Osteoblast (primary cell): ENCODE measurements at regions not wholly inside any gene's neighbourhood (a gene's known extent, or its start where the extent isn't known, plus 50 kb on each side); places are given as distances from the start of the nearest gene placed in this dataset.

ENCODE experiments used
- DNase-seq: peaks from one replicate; pipeline ENCODE4 v3.0.0; 2011; ENCODE audit warnings: low spot score, mixed read lengths; ENCODE audit not compliant: insufficient read length; ENCODE audit errors: missing footprints
- H2AFZ ChIP-seq: 2 replicates; pipeline ENCODE4 v1.6.0; 2011; ENCODE audit warnings: mild to moderate bottlenecking, low read length
- H3K27ac ChIP-seq: 2 replicates; pipeline ENCODE4 v1.5.1; 2011; ENCODE audit warnings: mild to moderate bottlenecking, low read depth, low read length, moderate library complexity
- H3K27me3 ChIP-seq: 2 replicates; pipeline ENCODE4 v1.6.0; 2012; ENCODE audit warnings: mild to moderate bottlenecking, control low read depth, inconsistent platforms, low read length, moderate library complexity; ENCODE audit not compliant: insufficient read depth
- H3K36me3 ChIP-seq: 2 replicates; pipeline ENCODE4 v1.5.1; 2011; ENCODE audit warnings: mild to moderate bottlenecking, low read length, control low read depth, moderate library complexity; ENCODE audit not compliant: insufficient read depth
- H3K4me1 ChIP-seq: 2 replicates; pipeline ENCODE4 v1.5.1; 2011; ENCODE audit warnings: mild to moderate bottlenecking, low read length, control low read depth, moderate library complexity; ENCODE audit not compliant: insufficient read depth
- H3K4me2 ChIP-seq: 2 replicates; pipeline ENCODE4 v1.6.0; 2011; ENCODE audit warnings: mild to moderate bottlenecking, low read length; ENCODE audit not compliant: insufficient read depth
- H3K4me3 ChIP-seq: fragments of 200-600 bp; sonication (generic); 3 replicates; pipeline ENCODE4 v1.5.1; 2012; ENCODE audit warnings: mild to moderate bottlenecking, low read length, inconsistent platforms; ENCODE audit not compliant: insufficient read depth
- H3K79me2 ChIP-seq: 2 replicates; pipeline ENCODE4 v1.6.0; 2012; ENCODE audit warnings: mild to moderate bottlenecking, low read length, control low read depth, inconsistent platforms; ENCODE audit not compliant: insufficient read depth
- H3K9me3 ChIP-seq: 2 replicates; pipeline ENCODE4 v1.5.1; 2011; ENCODE audit warnings: low read depth, low read length, control low read depth
- H4K20me1 ChIP-seq: 2 replicates; pipeline ENCODE4 v1.6.0; 2012; ENCODE audit warnings: mild to moderate bottlenecking, low read length, control low read depth; ENCODE audit not compliant: insufficient read depth
- CTCF ChIP-seq: IDR thresholded peaks from 2 replicates; pipeline ENCODE4 v1.5.1; 2011; ENCODE audit warnings: mild to moderate bottlenecking, low read depth, low read length, moderate library complexity; ENCODE audit errors: extremely low read depth

- no peak for DNase-seq
- H3K79me2 ChIP-seq: no peaks in the 10 kb centered on the region
- H2AFZ ChIP-seq: no peak overlapping the region
- no peak overlapping the region for H3K4me3 ChIP-seq
- H3K27me3 ChIP-seq: no peaks in the 10 kb centered on the region
- H3K9me3 ChIP-seq: no peaks in the 10 kb centered on the region
- no peak overlapping the region for H3K27ac ChIP-seq
- no peak overlapping the region for H3K4me2 ChIP-seq
- no peaks in the 10 kb centered on the region for H3K36me3 ChIP-seq
- no peak for TF ChIP-seq CTCF
- H3K4me1 ChIP-seq: peaks cover 23% of the 10 kb centered on the region
- H4K20me1 ChIP-seq: no peaks in the 10 kb centered on the region
Measured at GRCh38 chr20:54339093-54339492, 131.2 kb downstream of the PFDN4 start.

- peak overlapping the region; percentile 69 for H3K4me2 ChIP-seq
- no peaks in the 10 kb centered on the region for H3K27me3 ChIP-seq
- peak overlapping the region; percentile 16 for H2AFZ ChIP-seq
Measured at GRCh38 chr20:54340206-54340605, 132.3 kb downstream of the PFDN4 start.

GRCh38 chr20:54340667-54341081 is 132.8 kb downstream of the PFDN4 start:
- Histone ChIP-seq H3K27ac (peak overlapping the region; percentile 68), H3K79me2 (no peaks in the 10 kb centered on the region)

More at GRCh38 chr20:54340206-54340605, 132.3 kb downstream of the PFDN4 start:
- Histone ChIP-seq H3K4me1 (peaks cover 26% of the 10 kb centered on the region), H3K36me3 (no peaks in the 10 kb centered on the region), H3K9me3 (no peaks in the 10 kb centered on the region), H3K27ac (peak overlapping the region; percentile 68), H4K20me1 (no peaks in the 10 kb centered on the region), H3K4me3 (peak overlapping the region; percentile 35), H3K79me2 (no peaks in the 10 kb centered on the region)
- no peak for TF ChIP-seq CTCF
- no peak for DNase-seq

More at GRCh38 chr20:54340667-54341081, 132.8 kb downstream of the PFDN4 start:
- peak; percentile 80 for DNase-seq
- no peaks in the 10 kb centered on the region for H3K9me3 ChIP-seq
- peaks cover 26% of the 10 kb centered on the region for H3K4me1 ChIP-seq
- H4K20me1 ChIP-seq: no peaks in the 10 kb centered on the region
- H2AFZ ChIP-seq: peak overlapping the region; percentile 16
- H3K36me3 ChIP-seq: no peaks in the 10 kb centered on the region
- H3K4me2 ChIP-seq: peak overlapping the region; percentile 69
- no peak for TF ChIP-seq CTCF
- H3K4me3 ChIP-seq: peak overlapping the region; percentile 35
- H3K27me3 ChIP-seq: no peaks in the 10 kb centered on the region
